Raji (cell line): ENCODE measurements at regions not wholly inside any gene's neighbourhood (a gene's known extent, or its start where the extent isn't known, plus 50 kb on each side); places are given as distances from the start of the nearest gene placed in this dataset.

ENCODE experiments used
- POLR2A ChIP-seq: IDR thresholded peaks from 2 replicates; pipeline ENCODE4 v1.6.1; 2011; ENCODE audit warnings: low read depth, low read length, control low read depth; ENCODE audit not compliant: insufficient read depth

GRCh38 chrX:120819126-120819525 lies 56.5 kb downstream of the CT47B1 start:
- no peak for TF ChIP-seq POLR2A

GRCh38 chrX:120813982-120814381 lies 61.7 kb downstream of the CT47B1 start:
- no peak for TF ChIP-seq POLR2A

GRCh38 chrX:120801426-120801825 lies 74.2 kb downstream of the CT47B1 start:
- TF ChIP-seq POLR2A = no peak

- no peak for TF ChIP-seq POLR2A
These were observed 78.3 kb downstream of the CT47B1 start for GRCh38 chrX:120797188-120797851.

DNA sequence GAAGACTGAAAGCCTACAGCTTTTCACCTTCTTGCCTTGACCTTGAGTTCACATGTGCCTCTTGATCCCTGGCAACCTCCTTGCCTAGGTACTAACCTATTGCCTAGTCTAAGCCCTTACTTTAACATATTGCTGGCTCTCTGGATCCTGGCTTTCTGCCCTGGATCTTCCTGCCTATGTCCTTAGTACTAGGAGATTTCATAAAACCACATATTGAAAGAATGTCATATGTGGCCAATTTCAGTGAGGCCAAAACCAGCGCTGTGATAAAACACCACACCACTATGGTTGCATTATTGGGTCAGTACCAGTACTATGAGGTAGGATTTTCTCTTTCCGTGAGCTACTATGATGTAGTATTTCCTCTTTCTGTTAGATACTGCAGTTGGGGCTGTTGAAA lies 80.4 kb downstream of the CT47B1 start:
- no peak for TF ChIP-seq POLR2A

DNA sequence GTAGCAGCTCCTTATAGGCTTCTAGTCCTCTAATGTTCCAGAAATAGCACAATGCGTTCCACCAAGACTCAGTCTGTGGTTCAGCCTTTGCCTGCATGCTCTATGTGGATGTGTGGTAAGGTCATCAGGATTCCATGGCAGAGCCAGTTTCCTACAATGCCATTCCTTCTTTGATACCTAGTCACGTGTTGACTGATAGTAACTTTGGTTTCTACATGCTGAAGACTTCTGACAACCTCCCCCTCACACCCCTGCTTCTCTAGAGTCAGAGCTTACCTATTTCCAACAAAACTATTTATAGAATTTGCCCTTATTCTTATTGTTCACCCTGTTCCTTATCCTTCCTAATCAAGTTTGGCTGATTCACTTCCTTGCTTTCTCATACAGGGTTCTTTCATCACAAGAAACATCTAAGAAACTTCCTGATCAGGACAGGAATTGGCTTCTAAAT lies 81.1 kb downstream of the CT47B1 start:
- TF ChIP-seq POLR2A = no peak

- TF ChIP-seq POLR2A = no peak
These were observed 82.6 kb downstream of the CT47B1 start for GRCh38 chrX:120793098-120793497.

- TF ChIP-seq POLR2A = no peak
These were observed 84.5 kb downstream of the CT47B1 start for GRCh38 chrX:120791013-120791643.

- no peak for TF ChIP-seq POLR2A
These were observed 85.1 kb downstream of the CT47B1 start for GRCh38 chrX:120790552-120790951.

- no peak for TF ChIP-seq POLR2A
These were observed 85.5 kb downstream of the CT47B1 start for GRCh38 chrX:120790118-120790517.

DNA sequence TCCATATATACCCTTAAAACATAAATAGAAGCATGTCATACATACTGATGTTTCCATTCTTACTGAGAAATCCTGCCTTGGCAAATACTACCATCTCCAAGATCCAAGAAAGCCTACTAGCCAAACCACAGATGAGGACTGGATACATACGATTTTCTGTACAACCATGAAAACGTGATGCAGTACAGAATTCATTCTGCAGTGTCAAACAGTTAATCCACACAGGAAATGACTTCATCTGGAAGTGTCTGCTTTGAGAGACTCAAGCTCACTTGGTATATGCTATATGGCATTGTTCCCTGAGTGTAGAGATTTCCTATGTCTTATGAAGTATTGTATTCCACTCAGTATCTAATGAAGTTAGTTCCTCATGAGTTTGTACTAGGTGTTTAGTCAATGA lies 94.3 kb downstream of the CT47B1 start:
- no peak for TF ChIP-seq POLR2A

- TF ChIP-seq POLR2A = no peak
These were observed 99.7 kb downstream of the CT47B1 start for GRCh38 chrX:120775959-120776358.

GRCh38 chrX:120774606-120775005 lies 101.1 kb downstream of the CT47B1 start:
- no peak for TF ChIP-seq POLR2A

GRCh38 chrX:120773801-120774200 lies 101.9 kb downstream of the CT47B1 start:
- no peak for TF ChIP-seq POLR2A

DNA sequence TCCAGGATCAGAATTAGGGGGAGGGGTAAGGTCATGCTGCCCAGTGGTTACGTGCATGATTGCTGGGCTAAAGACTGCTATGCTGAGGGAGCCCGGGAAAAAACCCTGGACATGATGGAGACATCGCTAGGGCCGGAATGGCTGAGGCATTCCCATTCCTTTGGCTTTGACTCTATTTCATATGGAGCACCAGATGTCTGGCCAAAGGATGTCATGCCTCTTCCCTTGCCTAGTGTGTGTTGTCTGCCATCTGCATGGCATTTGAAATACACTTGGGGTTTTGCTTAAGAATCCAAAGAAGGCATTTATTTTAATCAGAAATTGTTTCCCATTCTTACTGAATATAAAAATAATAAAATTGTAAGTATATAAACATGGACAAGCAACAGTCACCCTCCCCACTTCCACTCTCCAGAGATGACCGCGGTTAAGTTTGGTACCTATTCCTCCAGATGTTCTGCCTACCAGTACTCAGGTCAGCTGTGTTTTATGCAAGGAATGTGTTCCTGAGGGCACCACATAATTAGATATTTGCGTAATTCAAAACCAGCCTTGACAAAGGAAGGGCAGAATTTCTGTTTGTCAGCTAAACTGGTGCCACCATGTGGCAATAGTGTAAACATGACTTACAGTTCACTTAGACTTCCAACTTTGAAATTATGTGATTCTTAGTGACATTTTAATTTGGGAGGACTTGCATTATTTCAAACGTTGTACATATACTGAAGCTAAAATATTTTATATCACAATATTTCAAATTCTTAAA lies 105.9 kb downstream of the CT47B1 start:
- no peak for TF ChIP-seq POLR2A

GRCh38 chrX:120768681-120769080 lies 107.0 kb downstream of the CT47B1 start:
- TF ChIP-seq POLR2A = no peak

DNA sequence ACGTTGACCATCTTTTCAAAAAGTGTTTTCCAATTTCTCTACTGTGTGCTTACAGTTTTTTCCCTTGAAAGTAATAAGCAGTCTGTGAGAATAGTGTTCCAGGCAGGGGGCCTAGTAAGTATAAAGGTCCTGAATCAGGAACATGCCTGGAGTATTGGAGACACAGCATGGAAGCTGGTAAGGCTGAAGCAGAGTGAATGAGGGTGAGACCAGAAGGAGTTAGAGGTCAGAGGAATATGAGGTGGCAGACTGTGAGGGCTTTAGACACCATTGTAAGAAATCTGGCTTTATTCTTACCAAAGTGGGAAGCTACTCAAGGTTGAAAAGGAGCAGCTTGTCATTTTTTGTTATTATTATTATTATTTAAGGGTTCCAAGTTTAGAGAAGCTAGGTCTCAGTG lies 107.4 kb downstream of the CT47B1 start:
- TF ChIP-seq POLR2A = no peak

DNA sequence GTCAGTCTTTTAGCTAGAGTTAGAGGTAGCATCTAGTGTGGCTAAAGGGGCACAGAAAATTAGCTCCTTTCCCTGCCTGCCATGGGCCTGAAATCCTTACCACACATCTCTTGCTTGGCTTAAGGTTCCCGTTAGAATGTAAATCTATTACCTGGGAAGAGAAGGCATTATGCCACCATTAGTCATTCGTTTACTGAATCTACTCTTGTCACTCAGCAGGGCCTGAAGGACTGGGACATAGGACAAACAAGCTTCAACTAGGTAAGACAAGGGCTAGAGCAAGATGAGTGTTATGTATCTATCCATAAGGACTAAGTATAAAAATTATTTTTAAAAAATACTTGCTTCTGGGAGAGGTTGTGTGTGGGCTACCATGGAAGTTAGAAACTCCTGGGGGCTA lies 112.4 kb downstream of the CT47B1 start:
- no peak for TF ChIP-seq POLR2A
